H1 (cell line): ENCODE measurements at regions not wholly inside any gene's neighbourhood (a gene's known extent, or its start where the extent isn't known, plus 50 kb on each side); places are given as distances from the start of the nearest gene placed in this dataset.

Experiments
- GABPA ChIP-seq: IDR thresholded peaks from 2 replicates; pipeline ENCODE4 v1.6.1; 2011; ENCODE audit warnings: mild to moderate bottlenecking, low read length, moderate library complexity, borderline replicate concordance; ENCODE audit not compliant: insufficient read depth
- JUN ChIP-seq: IDR thresholded peaks from 2 replicates; pipeline ENCODE4 v1.6.1; 2011; ENCODE audit warnings: low read depth, mild to moderate bottlenecking, improper control_type of control experiment, low read length
- JUND ChIP-seq: IDR thresholded peaks from 2 replicates; pipeline ENCODE4 v1.6.1; 2011; ENCODE audit warnings: mild to moderate bottlenecking, improper control_type of control experiment, low read length
- POLR2A ChIP-seq, 2 experiments: IDR thresholded peaks; 1 replicate in 1 of 2; 2 replicates in 1 of 2; pipeline ENCODE4 v1.6.1; 2011; ENCODE audit warnings: low read depth in 2 of 2, low read length in 2 of 2, mild to moderate bottlenecking in 2 of 2; ENCODE audit errors: control extremely low read depth in 1 of 2
- POLR2AphosphoS5 ChIP-seq: IDR thresholded peaks from 2 replicates; pipeline ENCODE4 v1.6.1; 2011; ENCODE audit warnings: low read depth, low read length
- RBBP5 ChIP-seq: IDR thresholded peaks from 2 replicates; pipeline ENCODE4 v1.7.1; 2012; ENCODE audit warnings: low read depth, mild to moderate bottlenecking, inconsistent platforms, low read length, moderate library complexity, borderline replicate concordance
- SAP30 ChIP-seq: fragments of 300-600 bp; sonication (generic); IDR thresholded peaks from 2 replicates; pipeline ENCODE4 v1.7.1; 2012; ENCODE audit warnings: low read length, moderate library complexity, mild to moderate bottlenecking, inconsistent platforms; ENCODE audit not compliant: insufficient read depth, insufficient replicate concordance
- SIN3A ChIP-seq, 2 experiments: IDR thresholded peaks in 1 of 2; conservative IDR thresholded peaks in 1 of 2; 2 replicates each; pipeline ENCODE4 v1.6.1; 2011 to 2012; ENCODE audit warnings: low read length in 2 of 2, improper control_type of control experiment in 1 of 2, low read depth in 1 of 2, mild to moderate bottlenecking in 1 of 2
- SRF ChIP-seq: IDR thresholded peaks from 2 replicates; pipeline ENCODE4 v1.6.1; 2011; ENCODE audit warnings: mild to moderate bottlenecking, low read depth, low read length, moderate library complexity
- TAF1 ChIP-seq: IDR thresholded peaks from 2 replicates; pipeline ENCODE4 v1.6.1; 2011; ENCODE audit warnings: mild to moderate bottlenecking, low read depth, low read length
- TEAD4 ChIP-seq: IDR thresholded peaks from 2 replicates; pipeline ENCODE4 v1.6.1; 2012; ENCODE audit warnings: low read depth, low read length, inconsistent platforms, mixed read lengths
- ZNF274 ChIP-seq: IDR thresholded peaks from 2 replicates; pipeline ENCODE4 v1.7.0; 2012; ENCODE audit warnings: low read length, borderline replicate concordance; ENCODE audit errors: extremely low read depth
- TF ChIP-seq, protein P1 (sequence below), 3 experiments: IDR thresholded peaks; 1 replicate in 2 of 3; 2 replicates in 1 of 3; pipeline versions ENCODE4 v1.5.1 to v1.6.1; 2011; ENCODE audit warnings: low read length in 3 of 3, mild to moderate bottlenecking in 3 of 3, inconsistent platforms in 2 of 3, low read depth in 1 of 3, moderate library complexity in 1 of 3; ENCODE audit not compliant: insufficient read depth in 1 of 3; ENCODE audit errors: control extremely low read depth in 1 of 3
- TF ChIP-seq, protein P2 (sequence below): IDR thresholded peaks from 2 replicates; pipeline ENCODE4 v1.6.1; 2011; ENCODE audit warnings: low read length, improper control_type of control experiment

DNA sequence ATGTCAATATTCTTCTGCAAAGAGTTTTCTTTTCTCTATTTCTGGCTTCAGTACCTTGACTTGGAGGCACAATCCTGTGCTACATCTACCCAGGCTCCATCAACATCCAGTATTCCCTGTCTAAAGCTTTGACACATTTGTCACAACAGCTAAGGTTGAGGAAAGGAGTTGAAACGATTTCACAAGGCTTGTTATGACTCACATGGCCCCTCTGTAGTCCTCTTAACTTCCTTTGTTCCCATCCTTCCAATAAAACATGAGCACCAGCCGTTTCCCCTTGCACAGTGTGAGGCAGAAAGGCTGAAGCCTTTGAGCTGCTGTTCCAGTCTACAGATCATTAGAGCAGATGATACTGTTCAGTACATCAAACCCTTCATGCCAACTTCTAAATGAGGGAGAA lies 163.0 kb upstream of the TMCO5A start:
- no peak for TF ChIP-seq SIN3A (conservative IDR thresholded peaks at IDR 0.05 in 1 of 2, IDR thresholded peaks at IDR 0.05 in 1 of 2; ENCODE audit: low read depth in 1 of 2, low read length in 2 of 2)
- TF ChIP-seq TAF1 = no peak
- TF ChIP-seq, protein P1, sequence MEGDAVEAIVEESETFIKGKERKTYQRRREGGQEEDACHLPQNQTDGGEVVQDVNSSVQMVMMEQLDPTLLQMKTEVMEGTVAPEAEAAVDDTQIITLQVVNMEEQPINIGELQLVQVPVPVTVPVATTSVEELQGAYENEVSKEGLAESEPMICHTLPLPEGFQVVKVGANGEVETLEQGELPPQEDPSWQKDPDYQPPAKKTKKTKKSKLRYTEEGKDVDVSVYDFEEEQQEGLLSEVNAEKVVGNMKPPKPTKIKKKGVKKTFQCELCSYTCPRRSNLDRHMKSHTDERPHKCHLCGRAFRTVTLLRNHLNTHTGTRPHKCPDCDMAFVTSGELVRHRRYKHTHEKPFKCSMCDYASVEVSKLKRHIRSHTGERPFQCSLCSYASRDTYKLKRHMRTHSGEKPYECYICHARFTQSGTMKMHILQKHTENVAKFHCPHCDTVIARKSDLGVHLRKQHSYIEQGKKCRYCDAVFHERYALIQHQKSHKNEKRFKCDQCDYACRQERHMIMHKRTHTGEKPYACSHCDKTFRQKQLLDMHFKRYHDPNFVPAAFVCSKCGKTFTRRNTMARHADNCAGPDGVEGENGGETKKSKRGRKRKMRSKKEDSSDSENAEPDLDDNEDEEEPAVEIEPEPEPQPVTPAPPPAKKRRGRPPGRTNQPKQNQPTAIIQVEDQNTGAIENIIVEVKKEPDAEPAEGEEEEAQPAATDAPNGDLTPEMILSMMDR (IDR thresholded peaks at IDR 0.05; ENCODE audit: control extremely low read depth in 1 of 3, insufficient read depth in 1 of 3, low read depth in 1 of 3, low read length in 3 of 3) = no peak
- no peak for TF ChIP-seq ZNF274
- TF ChIP-seq, protein P2, sequence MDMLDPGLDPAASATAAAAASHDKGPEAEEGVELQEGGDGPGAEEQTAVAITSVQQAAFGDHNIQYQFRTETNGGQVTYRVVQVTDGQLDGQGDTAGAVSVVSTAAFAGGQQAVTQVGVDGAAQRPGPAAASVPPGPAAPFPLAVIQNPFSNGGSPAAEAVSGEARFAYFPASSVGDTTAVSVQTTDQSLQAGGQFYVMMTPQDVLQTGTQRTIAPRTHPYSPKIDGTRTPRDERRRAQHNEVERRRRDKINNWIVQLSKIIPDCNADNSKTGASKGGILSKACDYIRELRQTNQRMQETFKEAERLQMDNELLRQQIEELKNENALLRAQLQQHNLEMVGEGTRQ = no peak
- no peak for TF ChIP-seq RBBP5
- TF ChIP-seq JUN = no peak
- TF ChIP-seq TEAD4 = no peak
- no peak for TF ChIP-seq JUND
- no peak for TF ChIP-seq SRF
- no peak for TF ChIP-seq POLR2A (IDR thresholded peaks at IDR 0.05; ENCODE audit: control extremely low read depth in 1 of 2, low read depth in 2 of 2, low read length in 2 of 2)
- no peak for TF ChIP-seq POLR2AphosphoS5
- no peak for TF ChIP-seq SAP30
- no peak for TF ChIP-seq GABPA
